GM23248 (cell line): ENCODE measurements at regions not wholly inside any gene's neighbourhood (a gene's known extent, or its start where the extent isn't known, plus 50 kb on each side); places are given as distances from the start of the nearest gene placed in this dataset.
"Not testable (repeated sequence)": the region's sequence is repeated elsewhere in the genome, so short reads cannot be mapped to it uniquely, and the experiment has no call there.

Experiments used
- DNase-seq: peaks from one replicate; pipeline ENCODE4 v3.0.0-alpha.2; 2015
- H2AFZ ChIP-seq: fragments of 200-600 bp; sonication (generic); 2 replicates; pipeline ENCODE4 v1.6.1; 2016; ENCODE audit warnings: antibody characterized with exemption
- H3F3A ChIP-seq: fragments of 200-600 bp; sonication (generic); 2 replicates; pipeline ENCODE4 v1.6.1; 2016; ENCODE audit warnings: mild to moderate bottlenecking, antibody characterized with exemption, mixed run types; ENCODE audit not compliant: insufficient read depth
- H3K27ac ChIP-seq: fragments of 200-600 bp; sonication (generic); 2 replicates; pipeline ENCODE4 v1.5.1; 2016; ENCODE audit warnings: mild to moderate bottlenecking
- H3K27me3 ChIP-seq: fragments of 200-600 bp; sonication (generic); replicated peaks from 2 replicates; pipeline ENCODE4 v1.6.1; 2016; ENCODE audit warnings: mild to moderate bottlenecking; ENCODE audit not compliant: insufficient read depth
- H3K36me3 ChIP-seq: fragments of 200-600 bp; sonication (generic); 2 replicates; pipeline ENCODE4 v1.6.1; 2016; ENCODE audit warnings: low read depth, mild to moderate bottlenecking
- H3K4me1 ChIP-seq: fragments of 200-600 bp; sonication (generic); 2 replicates; pipeline ENCODE4 v1.6.1; 2016; ENCODE audit warnings: mild to moderate bottlenecking; ENCODE audit not compliant: insufficient read depth
- H3K4me2 ChIP-seq: fragments of 200-600 bp; sonication (generic); one replicate; pipeline ENCODE4 v1.6.1; 2016; ENCODE audit warnings: mild to moderate bottlenecking; ENCODE audit not compliant: unreplicated experiment
- H3K4me3 ChIP-seq: fragments of 200-600 bp; sonication (generic); 2 replicates; pipeline ENCODE4 v1.5.1; 2016; ENCODE audit warnings: mild to moderate bottlenecking
- H3K79me2 ChIP-seq: fragments of 200-600 bp; sonication (generic); 2 replicates; pipeline ENCODE4 v1.6.1; 2016; ENCODE audit warnings: mild to moderate bottlenecking; ENCODE audit not compliant: insufficient read depth
- H3K9ac ChIP-seq: fragments of 200-600 bp; sonication (generic); 2 replicates; pipeline ENCODE4 v1.6.1; 2016; ENCODE audit warnings: mild to moderate bottlenecking
- H3K9me2 ChIP-seq: fragments of 200-600 bp; sonication (generic); 2 replicates; pipeline ENCODE4 v1.6.1; 2016; ENCODE audit warnings: mixed run types, mild to moderate bottlenecking, moderate library complexity; ENCODE audit not compliant: insufficient read depth
- H3K9me3 ChIP-seq: fragments of 200-600 bp; sonication (generic); one replicate; pipeline ENCODE4 v1.6.1; 2017; ENCODE audit warnings: low read depth
- H4K20me1 ChIP-seq: fragments of 200-600 bp; sonication (generic); 2 replicates; pipeline ENCODE4 v1.6.0; 2016; ENCODE audit not compliant: insufficient read depth
- EZH2 ChIP-seq: fragments of 200-600 bp; sonication (generic); IDR thresholded peaks from 2 replicates; pipeline ENCODE4 v1.6.1; 2018; ENCODE audit warnings: antibody characterized with exemption, mild to moderate bottlenecking; ENCODE audit not compliant: insufficient read depth, poor library complexity, severe bottlenecking
- EZH2phosphoT487 ChIP-seq: fragments of 200-600 bp; sonication (generic); IDR thresholded peaks from 2 replicates; pipeline ENCODE4 v1.6.1; 2018; ENCODE audit warnings: antibody characterized with exemption, moderate library complexity, mild to moderate bottlenecking, low read depth; ENCODE audit not compliant: insufficient read depth
- WGBS, 2 experiments: methylation state at CpG; one replicate each; pipeline ENCODE4 v1.1.6; 2015 to 2017; ENCODE audit warnings: low lambda C conversion rate in 2 of 2, low coverage in 1 of 2; ENCODE audit errors: missing lambda C conversion rate in 2 of 2; 5-methylcytosine and 5-hydroxymethylcytosine counted together
- in situ Hi-C: fragments of 300-500 bp; cut with MboI; formaldehyde crosslinking; loops from 2 replicates; pipeline ENCODE4 v1.15.0; 2020

DNA sequence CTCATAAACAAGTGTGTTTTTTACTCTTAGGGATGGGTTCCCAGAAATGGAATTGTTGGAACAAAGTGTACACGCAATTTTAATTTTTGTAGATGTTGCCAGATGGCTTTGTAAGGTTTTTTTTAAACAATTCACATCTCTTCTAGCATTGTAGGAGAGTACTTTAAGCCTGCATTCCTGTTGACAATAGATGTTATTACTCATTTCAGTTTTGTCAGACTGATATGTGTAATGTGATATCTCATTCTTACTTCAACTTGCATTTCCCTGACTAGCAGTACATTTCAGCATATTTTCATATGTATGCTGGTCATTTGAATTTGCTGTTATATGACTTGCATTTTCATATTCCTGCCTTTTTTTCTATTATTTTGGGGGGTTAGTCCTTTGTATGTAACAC lies 186.6 kb upstream of the SLITRK6 start:
- no peaks in the 10 kb centered on the region for H3K27me3 ChIP-seq
- no peak overlapping the region for H2AFZ ChIP-seq
- no peak overlapping the region for H3K9ac ChIP-seq
- no peak overlapping the region for H3K4me2 ChIP-seq
- H3K4me3 ChIP-seq, result no peak overlapping the region
- no peaks in the 10 kb centered on the region for H3K9me3 ChIP-seq
- no peaks in the 10 kb centered on the region for H3K4me1 ChIP-seq
- H4K20me1 ChIP-seq, result no peaks in the 10 kb centered on the region
- in situ Hi-C loops, result no loop called here
- no peaks in the 10 kb centered on the region for H3K36me3 ChIP-seq
- H3K79me2 ChIP-seq, result no peaks in the 10 kb centered on the region
- H3K9me2 ChIP-seq, result no peaks in the 10 kb centered on the region
- H3F3A ChIP-seq, result no peaks in the 10 kb centered on the region
- H3K27ac ChIP-seq, result no peak overlapping the region
- WGBS, 2 experiments, result 4 to 6% methylated on average over 1 of the region's 1 CpG
- no peak for DNase-seq
- no peak for TF ChIP-seq EZH2phosphoT487
- TF ChIP-seq EZH2, result no peak

- H2AFZ ChIP-seq, result no peak overlapping the region
- no peaks in the 10 kb centered on the region for H3K4me1 ChIP-seq
- in situ Hi-C loops, result no loop called here
- H3K27me3 ChIP-seq, result no peaks in the 10 kb centered on the region
- no peaks in the 10 kb centered on the region for H3K9me3 ChIP-seq
- 35 to 47% methylated on average over 3 of the region's 3 CpGs for WGBS, 2 experiments
- H3K9ac ChIP-seq, result no peak overlapping the region
- no peaks in the 10 kb centered on the region for H3K9me2 ChIP-seq
- no peak for DNase-seq
- H3K36me3 ChIP-seq, result no peaks in the 10 kb centered on the region
- H3F3A ChIP-seq, result no peaks in the 10 kb centered on the region
- H3K4me3 ChIP-seq, result no peak overlapping the region
- H3K27ac ChIP-seq, result no peak overlapping the region
- H4K20me1 ChIP-seq, result no peaks in the 10 kb centered on the region
- H3K4me2 ChIP-seq, result no peak overlapping the region
- no peaks in the 10 kb centered on the region for H3K79me2 ChIP-seq
- TF ChIP-seq EZH2phosphoT487, result no peak
- no peak for TF ChIP-seq EZH2
Observed at GRCh38 chr13:85982102-85982501, 182.9 kb upstream of the SLITRK6 start.

DNA sequence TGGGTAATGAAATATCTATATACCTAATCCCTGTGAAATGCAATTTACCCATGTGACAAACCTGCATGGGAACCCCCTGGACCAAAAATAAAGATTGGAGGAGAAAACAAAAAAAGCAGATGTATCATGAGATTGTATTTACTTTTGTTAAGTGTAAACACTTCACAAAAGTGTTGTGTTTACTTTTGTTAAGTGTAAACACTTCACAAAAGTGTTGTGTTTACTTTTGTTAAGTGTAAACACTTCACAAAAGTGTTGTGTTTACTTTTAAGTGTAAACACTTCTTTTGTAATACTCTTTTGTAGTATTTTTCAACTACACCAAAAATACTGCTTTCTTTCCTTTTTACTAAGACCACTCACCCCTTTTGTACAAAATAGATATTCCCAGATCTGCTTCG lies 181.2 kb upstream of the SLITRK6 start:
- H4K20me1 ChIP-seq, DNase-seq, in situ Hi-C loops, H3K4me3 ChIP-seq, H3K9me3 ChIP-seq, H3K9ac ChIP-seq, H3F3A ChIP-seq, H3K4me1 ChIP-seq, H3K4me2 ChIP-seq, H2AFZ ChIP-seq, H3K36me3 ChIP-seq, H3K9me2 ChIP-seq, H3K79me2 ChIP-seq, H3K27me3 ChIP-seq, H3K27ac ChIP-seq: not testable (repeated sequence)
- 52 to 55% methylated on average over 1 of the region's 1 CpG for WGBS, 2 experiments

DNA sequence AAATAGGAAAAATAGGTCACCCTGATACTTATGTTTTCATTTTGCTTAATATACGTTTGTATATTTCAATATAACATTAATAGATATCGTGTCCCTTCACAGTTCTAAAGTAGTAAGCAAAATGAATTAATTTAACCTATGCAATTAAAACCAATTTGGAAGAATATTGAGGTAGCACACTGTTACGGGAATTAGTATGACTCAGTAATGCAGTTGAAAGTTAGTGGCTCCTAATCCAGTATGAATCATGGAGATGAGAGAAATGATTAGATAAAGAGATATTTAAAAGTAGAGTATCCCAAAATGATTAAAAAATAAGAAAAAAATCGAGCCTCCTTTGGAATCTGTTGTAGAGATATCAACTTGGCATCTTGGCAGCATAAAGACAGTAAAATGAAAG lies 177.0 kb upstream of the SLITRK6 start:
- no peaks in the 10 kb centered on the region for H3K9me2 ChIP-seq
- DNase-seq, result no peak
- no peaks in the 10 kb centered on the region for H3K27me3 ChIP-seq
- in situ Hi-C loops, result no loop called here
- H3K4me3 ChIP-seq, result no peak overlapping the region
- H3K36me3 ChIP-seq, result no peaks in the 10 kb centered on the region
- no peak overlapping the region for H3K9ac ChIP-seq
- 41 to 43% methylated on average over 4 of the region's 4 CpGs for WGBS, 2 experiments
- H3K4me1 ChIP-seq, result no peaks in the 10 kb centered on the region
- H3K27ac ChIP-seq, result no peak overlapping the region
- H3K9me3 ChIP-seq, result no peaks in the 10 kb centered on the region
- H3K79me2 ChIP-seq, result no peaks in the 10 kb centered on the region
- no peaks in the 10 kb centered on the region for H3F3A ChIP-seq
- no peak for TF ChIP-seq EZH2phosphoT487
- TF ChIP-seq EZH2, result no peak
- H2AFZ ChIP-seq, result no peak overlapping the region
- no peak overlapping the region for H3K4me2 ChIP-seq
- H4K20me1 ChIP-seq, result no peaks in the 10 kb centered on the region

DNA sequence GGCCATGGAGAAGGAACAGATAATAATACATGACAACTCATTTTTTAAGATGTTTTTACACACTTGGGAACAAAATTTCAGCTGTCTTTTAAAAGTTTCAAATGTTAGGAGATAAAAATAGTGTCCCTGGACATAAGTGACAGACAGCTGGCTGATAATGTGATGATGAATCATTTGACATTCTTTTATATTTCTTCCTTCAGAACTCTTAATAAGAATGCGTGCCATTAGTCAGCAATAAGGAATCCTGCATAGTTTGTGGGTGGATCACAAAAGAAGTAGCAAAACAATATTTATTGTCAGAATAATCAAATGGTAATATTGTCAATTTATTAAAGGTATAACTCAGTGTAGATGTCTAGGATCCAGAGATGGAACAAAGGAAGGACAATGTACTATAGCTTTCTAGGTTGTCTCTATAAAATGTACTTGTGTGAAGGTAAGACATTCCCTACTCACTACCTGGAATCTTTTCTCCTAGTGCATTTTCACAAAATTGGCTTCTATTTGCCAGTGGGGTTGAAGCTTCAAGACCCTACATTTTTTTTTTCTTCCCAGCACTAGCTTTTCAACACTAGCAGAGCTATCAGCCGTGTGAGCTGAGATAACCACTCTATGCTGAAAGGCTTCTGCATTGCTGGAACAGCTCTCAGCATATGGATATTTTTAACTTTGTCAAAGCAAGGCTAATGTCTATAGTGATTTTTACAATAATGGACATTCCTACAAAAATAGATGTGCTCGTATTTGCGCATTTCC lies 175.6 kb upstream of the SLITRK6 start:
- no peak overlapping the region for H3K9ac ChIP-seq
- no peak overlapping the region for H3K27ac ChIP-seq
- no peaks in the 10 kb centered on the region for H3K79me2 ChIP-seq
- no peak overlapping the region for H3K4me3 ChIP-seq
- no peaks in the 10 kb centered on the region for H3K9me2 ChIP-seq
- no peaks in the 10 kb centered on the region for H3K9me3 ChIP-seq
- in situ Hi-C loops, result no loop called here
- H2AFZ ChIP-seq, result no peak overlapping the region
- no peak for DNase-seq
- H3K4me1 ChIP-seq, result no peaks in the 10 kb centered on the region
- no peaks in the 10 kb centered on the region for H3F3A ChIP-seq
- no peaks in the 10 kb centered on the region for H3K36me3 ChIP-seq
- H4K20me1 ChIP-seq, result no peaks in the 10 kb centered on the region
- TF ChIP-seq EZH2 (no peak), EZH2phosphoT487 (no peak)
- WGBS, 2 experiments, result 45 to 51% methylated on average over 4 of the region's 4 CpGs
- no peaks in the 10 kb centered on the region for H3K27me3 ChIP-seq
- no peak overlapping the region for H3K4me2 ChIP-seq
